ENCODE measurements at regions not wholly inside any gene's neighbourhood (a gene's known extent, or its start where the extent isn't known, plus 50 kb on each side); places are given as distances from the start of the nearest gene placed in this dataset.
"Not testable (repeated sequence)": the region's sequence is repeated elsewhere in the genome, so short reads cannot be mapped to it uniquely, and the experiment has no call there.

DNA sequence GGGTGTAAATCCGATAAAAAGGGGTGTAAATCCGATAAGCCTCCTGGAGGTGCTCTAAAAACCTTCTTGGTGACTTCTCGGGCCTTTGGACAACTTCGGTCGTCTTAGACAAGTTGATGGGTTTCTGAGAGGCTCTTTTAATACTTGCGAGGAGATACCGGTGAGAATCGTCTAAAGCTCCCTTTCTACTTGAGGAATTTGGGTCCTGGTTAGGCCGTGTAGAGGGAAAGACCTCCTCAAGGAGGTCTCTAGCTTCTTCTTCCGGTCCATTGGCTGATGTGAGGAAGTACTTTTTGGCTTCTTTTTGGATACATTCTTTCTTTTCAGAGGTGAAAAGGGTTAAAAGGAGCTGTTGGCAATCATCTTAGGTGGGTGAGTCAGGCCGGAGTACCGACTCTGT lies 128.5 kb downstream of the ART5 start:
- DNase-seq: not testable (repeated sequence)

DNA sequence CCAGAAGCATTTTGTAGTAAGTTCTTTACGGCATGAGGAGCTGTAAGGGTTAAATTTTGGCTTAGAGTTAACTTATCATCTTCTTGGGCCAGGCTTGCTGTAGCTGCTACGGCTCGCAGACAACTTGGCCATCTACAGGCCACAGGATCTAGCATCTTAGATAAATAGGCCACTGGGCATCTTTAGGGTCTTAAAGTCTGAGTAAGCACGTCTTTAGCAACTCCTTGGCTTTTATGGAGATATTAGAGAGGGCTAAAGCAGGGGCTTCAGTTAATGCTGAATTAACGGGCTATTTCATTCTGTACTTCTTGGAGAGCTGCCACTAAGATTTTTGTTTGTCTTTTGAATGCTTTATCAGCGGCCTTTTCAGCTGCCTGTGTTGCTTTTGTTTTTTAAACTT lies 129.0 kb downstream of the ART5 start:
- not testable (repeated sequence) for DNase-seq

DNA sequence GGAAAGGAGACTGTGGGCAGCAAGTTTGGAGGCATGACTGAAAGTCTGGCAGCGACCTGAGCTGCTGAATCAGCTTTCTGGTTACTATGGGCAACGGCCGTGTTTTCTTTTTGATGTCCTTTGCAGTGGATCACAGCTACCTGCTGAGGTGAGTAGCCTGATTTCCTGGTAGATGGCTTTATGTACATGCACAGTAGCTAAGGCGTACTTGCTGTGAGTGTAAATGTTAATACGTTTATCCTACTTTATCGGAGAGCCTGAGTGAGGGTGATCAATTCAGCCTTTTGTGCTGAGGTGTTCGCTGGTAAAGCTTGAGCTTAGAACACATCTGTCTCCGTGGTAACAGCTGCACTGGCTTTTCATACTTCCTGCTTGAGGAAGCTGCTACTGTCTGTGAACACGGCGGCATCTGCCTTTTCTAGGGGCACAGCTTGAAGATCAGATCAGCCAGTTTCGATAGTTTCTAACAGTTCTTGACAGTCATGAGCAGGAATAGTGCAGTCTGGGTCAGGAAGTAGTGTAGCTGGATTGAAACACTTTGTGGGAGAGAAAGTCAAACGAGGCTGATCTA lies 129.6 kb downstream of the ART5 start:
- DNase-seq: peak; percentile 15

DNA sequence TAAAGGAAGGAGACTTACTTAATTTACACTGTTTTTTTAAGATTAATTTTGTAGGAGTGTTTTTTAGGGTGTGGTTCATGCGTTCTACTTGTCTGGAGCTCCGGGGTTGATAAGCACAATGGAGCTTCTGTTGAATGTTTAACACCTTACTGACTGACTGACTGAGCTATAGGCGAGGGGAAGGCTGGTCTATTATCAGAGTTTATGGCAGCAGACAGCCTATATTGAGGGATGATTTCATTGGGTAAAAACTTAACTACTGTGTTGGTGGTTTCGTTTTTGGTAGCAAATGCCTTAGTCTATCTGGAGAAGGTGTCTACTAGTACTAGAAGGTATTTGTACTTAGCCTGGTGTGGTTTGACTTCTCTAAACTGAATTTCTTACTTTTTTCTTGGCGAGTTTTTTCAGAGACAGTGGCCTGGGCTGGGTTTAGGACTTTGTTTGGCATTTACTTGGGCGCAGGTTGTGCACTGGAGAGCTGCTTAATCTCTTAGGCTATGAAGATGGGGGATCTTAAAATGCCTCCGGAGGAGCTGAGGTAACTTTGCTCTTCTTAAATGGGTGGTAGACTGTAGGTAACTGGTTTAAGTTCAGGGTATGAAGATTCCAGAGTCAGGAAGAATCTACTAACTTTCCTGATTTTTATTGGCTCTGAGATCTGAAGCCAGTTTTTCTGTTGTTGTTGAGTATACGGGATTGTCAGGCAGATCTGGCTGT lies 130.2 kb downstream of the ART5 start:
- DNase-seq: not testable (repeated sequence)

DNA sequence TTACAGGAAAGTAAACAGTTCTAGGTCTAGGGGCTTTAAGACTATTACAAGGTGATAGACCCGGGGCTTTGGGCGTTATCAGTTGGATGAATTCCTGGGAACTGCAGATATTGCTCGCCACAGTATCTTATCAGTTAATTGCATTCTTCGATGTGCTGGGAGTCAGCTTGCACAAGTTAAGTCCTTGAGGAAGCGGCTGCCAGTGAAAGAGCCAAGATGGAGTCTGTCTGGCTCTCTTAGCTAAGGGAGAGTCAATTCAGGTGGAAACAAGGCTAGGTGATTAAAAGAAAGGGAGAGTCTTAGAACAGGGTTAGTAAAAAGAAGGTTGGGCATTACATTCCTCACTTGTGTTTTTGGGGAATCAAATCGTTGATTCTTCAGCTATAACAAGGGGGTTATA lies 130.6 kb upstream of the ZNF195 start:
- DNase-seq: not testable (repeated sequence)

DNA sequence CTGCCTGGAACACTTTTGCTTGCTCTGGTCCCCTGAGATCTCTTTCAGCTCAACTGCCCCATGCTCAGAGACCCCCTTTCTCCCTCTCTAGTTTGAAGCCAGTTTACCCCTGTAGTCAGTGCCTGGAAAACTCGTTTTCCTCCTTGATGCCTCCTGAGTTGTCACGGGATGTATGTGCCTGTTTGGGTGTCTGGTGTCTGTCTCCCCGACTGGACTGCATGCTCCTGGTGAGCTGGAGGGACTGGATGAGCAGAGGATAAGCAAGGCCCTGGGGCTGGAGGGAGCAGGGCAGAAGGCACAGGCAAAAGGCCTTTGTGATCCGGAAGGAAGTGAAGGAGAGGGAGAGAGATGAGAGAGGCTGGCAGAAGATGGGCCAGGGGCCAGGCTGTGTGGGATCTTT lies 120.3 kb upstream of the ZNF195 start:
- DNase-seq: not testable (repeated sequence)

DNA sequence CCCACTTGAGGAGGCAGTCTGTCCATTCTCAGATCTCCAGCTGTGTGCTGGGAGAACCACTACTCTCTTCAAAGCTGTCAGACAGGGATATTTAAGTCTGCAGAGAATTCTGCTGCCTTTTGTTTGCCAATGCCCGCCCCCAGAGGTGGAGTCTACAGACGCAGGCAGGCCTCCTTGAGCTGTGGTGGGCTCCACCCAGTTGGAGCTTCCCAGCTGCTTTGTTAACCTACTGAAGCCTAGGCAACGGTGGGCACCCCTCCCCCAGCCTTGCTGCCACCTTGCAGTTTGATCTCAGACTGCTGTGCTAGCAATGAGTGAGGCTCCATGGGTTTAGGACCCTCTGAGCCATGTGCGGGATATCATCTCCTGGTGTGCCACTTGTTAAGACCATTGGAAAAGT lies 119.4 kb upstream of the ZNF195 start:
- not testable (repeated sequence) for DNase-seq

DNA sequence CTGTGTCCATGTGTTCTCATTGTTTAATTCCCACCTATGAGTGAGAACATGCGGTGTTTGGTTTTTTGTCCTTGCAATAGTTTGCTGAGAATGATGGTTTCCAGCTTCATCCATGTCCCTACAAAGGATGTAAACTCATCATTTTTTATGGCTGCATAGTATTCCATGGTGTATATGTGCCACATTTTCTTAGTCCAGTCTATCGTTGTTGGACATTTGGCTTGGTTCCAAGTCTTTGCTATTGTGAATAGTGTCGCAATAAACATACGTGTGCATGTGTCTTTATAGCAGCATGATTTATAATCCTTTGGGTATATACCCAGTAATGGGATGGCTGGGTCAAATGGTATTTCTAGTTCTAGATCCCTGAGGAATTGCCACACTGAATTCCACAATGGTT lies 114.2 kb upstream of the ZNF195 start:
- DNase-seq: not testable (repeated sequence)

DNA sequence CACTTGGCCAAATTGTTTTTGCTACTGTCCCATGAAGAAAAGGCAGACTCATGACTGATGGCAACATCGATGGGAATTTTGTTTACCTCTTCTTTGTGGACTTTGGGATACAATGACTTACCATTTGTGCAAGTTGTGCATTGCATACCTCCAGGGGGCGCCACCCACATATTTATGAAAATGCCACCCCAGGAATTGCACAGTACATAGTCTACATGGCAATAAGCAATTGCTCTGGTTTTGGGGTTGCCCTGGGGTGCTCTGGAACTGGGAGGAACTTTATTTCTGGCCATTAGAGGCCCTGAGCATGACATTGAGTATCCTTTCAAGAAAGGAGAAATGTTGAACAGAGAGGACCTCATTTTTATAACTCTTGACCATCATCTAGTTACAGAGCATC lies 109.1 kb upstream of the ZNF195 start:
- DNase-seq: not testable (repeated sequence)

DNA sequence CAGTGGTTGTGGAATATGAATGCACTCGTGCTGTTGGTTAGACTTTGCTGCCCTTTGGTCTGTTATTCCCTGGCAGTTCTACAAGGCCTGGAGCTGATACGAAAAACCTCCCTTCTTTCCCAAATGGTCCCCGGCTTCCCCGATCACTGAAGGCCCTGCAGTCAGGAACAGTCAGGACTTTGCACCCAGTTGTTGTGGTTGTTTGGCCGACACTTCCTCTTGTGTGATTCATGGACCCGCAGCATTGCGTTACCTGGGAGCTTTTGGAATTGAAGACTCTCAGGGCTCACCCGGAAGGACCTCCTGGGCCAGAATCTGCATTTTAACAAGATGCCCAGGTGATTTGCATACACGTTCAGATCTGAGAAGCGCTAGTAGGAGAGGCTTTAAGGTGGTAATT lies 106.8 kb upstream of the ZNF195 start:
- DNase-seq: not testable (repeated sequence)

DNA sequence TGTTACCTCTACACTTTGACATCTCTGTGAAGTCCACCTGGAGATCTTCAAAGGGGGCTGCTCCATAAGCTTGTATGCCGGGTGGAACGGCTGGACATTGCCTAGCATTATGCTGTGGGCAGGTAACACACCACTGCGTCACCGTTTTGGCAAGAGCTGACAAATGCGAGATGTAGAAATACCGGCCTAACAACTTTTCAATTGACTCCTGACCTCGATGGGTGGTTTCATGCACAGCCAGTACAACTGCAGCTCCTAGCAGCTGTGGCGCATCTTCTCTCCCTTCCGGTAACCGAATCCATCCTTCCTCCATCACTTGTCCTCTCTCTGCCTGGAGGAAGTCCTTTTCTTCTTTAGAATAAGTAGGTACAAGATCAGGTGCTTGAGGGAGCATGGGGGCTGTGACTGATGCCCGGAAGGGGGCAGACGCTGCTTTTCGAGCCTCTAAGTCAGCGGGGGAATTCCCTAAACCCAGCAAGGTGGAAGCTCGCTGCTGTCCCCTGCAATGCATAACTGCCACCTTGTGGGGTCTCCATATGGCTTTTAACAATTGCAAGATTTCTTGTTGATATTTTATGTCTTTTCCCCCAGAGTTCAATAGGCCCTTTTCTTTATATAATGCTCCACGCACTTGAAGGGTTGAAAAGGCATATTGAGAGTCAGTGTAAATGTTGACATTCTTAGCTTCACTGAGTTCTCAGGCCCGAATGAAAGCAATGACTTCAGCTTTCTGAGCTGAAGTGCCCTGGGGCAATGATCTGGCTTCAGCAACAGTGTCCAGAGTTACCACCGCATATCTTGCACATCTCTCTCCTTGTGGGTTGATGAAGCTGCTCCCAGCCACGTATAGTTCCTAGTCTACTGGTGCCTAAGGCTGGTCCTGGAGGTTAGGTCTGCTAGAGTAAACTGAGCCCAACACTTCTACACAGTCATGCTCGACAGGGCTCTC lies 98.3 kb upstream of the ZNF195 start:
- not testable (repeated sequence) for DNase-seq

DNA sequence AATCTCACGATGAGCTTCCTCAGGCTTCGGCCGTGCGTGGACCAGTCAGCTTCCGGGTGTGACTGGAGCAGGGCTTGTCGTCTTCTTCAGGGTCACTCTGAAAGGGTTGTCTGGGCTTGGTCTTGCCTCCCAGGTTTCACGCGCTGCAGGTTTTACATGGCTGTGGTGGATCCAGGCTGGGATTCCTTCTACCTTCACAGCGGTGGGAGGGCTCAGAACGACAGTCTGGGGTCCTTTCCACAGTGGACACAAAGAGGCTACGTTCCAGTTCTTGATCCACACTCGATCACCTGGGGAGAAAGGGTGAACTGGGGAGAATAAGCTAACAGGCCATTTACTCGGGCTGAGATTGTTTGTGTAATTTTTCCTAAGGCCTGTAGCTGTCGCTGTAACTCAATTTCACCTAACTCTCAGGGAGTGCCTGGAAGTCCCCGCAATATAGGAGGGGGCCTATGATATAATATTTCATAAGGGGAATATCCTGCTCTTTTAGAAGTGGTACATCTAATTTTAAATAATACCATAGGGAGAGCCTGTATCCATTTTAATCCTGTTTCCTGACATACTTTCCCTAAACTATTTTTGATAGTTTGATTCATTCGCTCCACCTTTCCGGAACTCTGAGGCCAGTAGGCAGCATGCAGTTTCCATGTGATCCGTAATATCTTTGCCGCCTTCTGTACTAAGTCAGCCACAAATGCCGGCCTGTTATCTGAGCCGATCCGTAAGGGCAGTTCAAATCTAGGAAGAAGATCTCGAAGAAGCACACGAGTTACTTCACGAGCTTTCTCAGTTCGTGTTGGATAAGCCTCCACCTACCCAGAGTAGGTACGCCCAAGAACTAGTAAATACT lies 97.4 kb upstream of the ZNF195 start:
- not testable (repeated sequence) for DNase-seq

DNA sequence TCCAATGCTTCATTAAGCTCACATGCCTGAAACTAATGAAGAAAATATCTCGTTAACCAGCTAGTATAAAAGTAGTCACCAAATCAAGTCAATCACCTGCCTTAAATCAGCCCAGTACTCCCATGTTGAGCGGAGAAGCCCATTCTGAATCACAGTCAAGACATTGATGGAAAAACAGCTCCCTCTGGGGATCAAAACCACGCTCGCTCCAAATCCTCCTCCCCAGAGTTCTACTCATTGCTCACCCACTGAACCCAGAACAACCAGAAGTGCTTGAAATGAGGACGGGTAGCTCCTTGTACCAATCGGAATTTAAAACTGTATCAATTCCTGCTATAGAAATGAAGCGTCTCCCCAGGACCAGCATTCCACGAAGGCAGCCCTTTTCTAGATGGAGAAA lies 90.0 kb upstream of the ZNF195 start:
- not testable (repeated sequence) for DNase-seq

DNA sequence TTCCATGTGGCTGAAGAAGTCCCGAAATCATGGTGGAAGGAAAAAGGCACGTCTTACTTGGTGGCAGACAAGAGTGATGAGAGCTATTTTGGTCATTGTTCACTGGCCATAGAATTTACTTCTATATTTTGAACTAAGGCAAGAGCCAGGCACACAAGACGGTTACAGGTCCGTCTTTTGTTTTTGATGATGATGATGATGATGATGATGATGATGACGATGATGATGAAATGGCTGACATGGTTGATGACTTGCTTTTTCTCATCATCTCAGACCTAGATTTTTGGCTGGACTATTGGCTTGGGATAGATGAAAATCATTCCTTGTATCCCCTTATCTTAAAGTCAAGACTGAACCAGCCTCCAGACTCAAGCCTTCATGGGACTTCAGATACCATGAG lies 88.7 kb upstream of the ZNF195 start:
- DNase-seq: not testable (repeated sequence)

DNA sequence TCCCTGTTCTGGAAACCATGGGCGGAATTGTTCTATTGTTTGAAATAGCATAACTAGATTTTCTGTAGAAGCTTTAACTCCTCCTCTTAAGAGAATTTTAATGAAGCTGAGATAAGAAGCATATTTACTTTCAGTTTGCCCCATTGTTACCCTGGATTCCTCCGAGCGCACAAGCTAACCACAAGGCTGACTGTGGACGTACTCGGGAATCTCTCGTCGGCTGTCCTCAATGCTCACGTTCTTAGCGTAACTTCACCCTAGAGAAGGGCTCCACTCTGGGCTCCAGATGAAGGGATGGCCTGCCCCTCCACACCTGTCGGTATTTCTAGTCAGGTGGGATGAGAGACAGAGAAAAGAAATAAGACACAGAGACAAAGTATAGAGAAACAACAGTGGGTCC lies 76.7 kb upstream of the ZNF195 start:
- not testable (repeated sequence) for DNase-seq

DNA sequence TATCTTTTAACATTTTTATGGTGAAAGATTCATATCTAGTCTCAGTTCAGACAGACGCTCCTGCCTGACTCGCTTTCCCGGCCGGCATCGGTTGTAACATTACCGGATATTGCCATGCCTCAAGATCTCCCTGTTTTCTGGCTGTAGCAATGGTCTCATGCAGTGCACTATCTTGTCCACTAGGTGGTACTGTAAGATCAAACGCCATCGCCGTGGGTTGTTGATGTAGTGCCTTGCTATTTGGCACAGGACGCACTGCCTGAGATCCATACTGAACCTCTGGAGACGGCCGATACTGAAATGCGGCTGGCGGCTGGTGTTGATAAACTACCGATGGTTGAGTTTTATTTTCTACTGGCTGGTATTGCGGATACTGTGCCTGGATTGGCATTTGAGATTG lies 75.9 kb upstream of the ZNF195 start:
- peak; percentile 36 for DNase-seq

DNA sequence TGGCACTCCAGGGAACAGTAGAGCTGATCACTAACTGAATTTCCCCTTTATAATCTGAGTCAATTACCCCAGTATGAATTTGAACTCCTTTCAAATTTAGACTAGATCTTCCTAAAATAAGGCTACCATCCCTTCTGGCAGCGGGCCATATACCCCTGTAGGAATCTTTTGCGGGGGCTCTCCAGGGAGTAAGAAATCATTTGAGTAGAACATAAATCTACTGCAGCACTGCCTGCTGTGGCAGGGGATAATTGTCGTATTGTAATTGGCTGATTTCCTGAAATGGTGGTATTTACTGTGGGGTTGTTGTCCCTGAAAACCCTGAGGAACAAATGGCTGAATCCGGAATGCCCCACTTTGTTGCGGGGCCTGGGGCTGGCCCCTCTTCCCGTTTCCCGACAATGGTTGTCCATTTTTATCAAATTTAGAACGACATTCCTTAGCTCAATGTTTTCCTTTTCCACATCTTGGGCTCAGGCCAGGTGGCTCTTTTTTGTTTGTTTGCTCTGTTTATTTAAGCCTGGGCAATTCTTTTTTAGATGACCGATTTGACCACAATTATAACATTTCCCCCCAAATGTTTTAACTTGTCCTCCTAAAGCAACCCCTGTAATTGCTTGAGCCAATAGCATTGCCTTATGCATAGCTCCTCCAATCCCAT lies 74.8 kb upstream of the ZNF195 start:
- not testable (repeated sequence) for DNase-seq

DNA sequence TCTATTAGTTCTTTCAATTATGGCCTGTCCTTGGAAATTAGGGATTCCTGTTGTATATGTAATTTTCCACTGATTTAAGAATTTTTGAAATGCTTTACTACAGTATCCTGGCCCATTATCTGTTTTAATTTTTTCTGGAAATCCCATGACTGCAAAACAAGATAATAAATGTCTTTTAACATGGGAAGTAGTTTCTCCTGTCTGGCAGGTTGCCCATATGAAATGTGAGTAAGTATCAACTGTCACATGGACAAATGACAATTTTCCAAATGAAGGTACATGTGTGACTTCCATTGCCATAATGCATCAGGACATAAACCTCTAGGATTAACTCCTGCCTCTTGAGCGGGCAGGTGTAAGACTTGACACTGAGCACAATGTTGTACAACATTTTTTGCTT lies 71.9 kb upstream of the ZNF195 start:
- not testable (repeated sequence) for DNase-seq

DNA sequence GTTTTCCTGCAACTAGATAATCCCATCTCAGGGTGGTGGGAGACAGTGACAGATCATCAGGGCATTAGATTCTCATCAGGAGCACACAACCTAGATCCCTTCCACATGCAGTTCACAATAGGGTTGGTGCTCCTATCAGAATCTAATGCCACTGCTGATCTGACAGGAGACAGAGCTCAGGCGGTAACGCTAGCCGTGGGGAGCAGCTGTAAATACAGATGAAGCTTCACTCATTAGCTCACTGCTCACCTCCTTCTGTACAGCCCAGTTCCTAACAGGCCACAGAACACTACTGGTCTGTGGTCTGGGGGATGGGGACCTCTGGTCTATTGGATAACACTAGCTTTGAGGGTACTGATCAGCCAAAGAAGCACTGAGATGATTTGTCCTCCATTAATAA lies 66.6 kb upstream of the ZNF195 start:
- DNase-seq: not testable (repeated sequence)

DNA sequence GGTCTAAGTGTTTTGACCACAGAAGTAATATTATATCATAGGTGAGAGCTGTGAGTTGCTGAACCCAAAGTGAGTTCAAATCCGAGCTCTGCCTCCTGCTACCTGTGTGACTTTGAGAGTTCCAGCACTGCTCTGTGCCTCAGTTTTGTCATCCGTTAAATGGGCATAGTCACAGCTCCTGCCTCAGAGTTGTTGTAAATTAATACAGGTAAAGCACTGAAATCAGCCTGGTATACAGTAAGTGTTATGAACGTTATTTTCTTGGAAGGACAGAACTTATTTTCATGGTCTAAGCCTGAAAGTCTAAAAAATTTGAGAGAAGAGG lies 65.4 kb upstream of the ZNF195 start:
- DNase-seq: not testable (repeated sequence)

DNA sequence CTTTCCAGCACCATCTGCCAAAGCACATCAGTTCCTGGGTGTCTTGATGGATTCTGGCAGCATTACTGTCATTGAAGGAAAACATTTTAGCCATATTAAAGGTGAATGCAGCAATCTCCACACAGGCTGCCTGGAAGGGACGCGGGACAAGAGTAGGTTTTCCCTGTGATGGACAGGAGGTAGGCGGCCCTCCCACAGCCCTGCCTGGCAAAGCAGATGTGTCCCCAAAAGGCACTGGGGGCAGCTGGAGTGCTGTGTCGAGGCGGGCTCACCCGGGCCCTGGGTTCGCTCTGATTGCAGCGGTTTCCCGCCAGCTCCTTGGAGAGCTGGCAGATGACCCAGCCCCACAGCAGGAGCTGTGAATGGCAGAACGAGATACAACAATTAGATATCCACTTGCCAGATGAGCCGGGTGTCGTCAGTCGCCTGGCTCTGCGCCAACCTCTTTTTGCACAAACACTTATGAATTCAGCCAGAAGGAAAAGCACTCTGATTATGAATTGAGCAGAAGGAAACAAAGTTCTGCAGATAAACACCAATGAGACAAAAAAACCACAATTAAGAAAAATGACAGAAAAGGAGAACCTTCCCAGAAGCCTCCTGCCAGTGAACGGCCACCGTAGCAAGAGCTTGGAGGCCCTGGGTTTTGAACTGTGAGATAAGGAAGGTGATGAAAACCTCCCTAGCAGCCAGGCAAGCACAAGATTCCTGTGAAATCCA lies 64.9 kb upstream of the ZNF195 start:
- not testable (repeated sequence) for DNase-seq
